Endothelial cell (in vitro differentiated cells): ENCODE measurements at regions not wholly inside any gene's neighbourhood (a gene's known extent, or its start where the extent isn't known, plus 50 kb on each side); places are given as distances from the start of the nearest gene placed in this dataset.
A peak's percentile ranks its signal among the peaks of the same experiment; 100 is the strongest.

Experiments
- DNase-seq: peaks from one replicate; pipeline ENCODE4 v3.0.0; 2021; ENCODE audit warnings: low spot score
- H3K27ac Mint-ChIP-seq: one replicate; pipeline ENCODE4 v1.8.0; 2021; ENCODE audit warnings: mixed read lengths, inconsistent platforms; ENCODE audit not compliant: unreplicated experiment
- H3K27me3 Mint-ChIP-seq: one replicate; pipeline ENCODE4 v1.8.0; 2021; ENCODE audit warnings: mild to moderate bottlenecking, moderate library complexity, mixed read lengths, inconsistent platforms; ENCODE audit not compliant: unreplicated experiment
- H3K36me3 Mint-ChIP-seq: one replicate; pipeline ENCODE4 v1.8.0; 2021; ENCODE audit warnings: mild to moderate bottlenecking, low read depth, mixed read lengths, inconsistent platforms; ENCODE audit not compliant: unreplicated experiment
- H3K4me1 Mint-ChIP-seq: one replicate; pipeline ENCODE4 v1.8.0; 2021; ENCODE audit warnings: mild to moderate bottlenecking, mixed read lengths, inconsistent platforms; ENCODE audit not compliant: unreplicated experiment
- H3K4me3 Mint-ChIP-seq: one replicate; pipeline ENCODE4 v1.8.0; 2021; ENCODE audit warnings: mild to moderate bottlenecking, mixed read lengths, inconsistent platforms; ENCODE audit not compliant: unreplicated experiment
- H3K9me3 Mint-ChIP-seq: one replicate; pipeline ENCODE4 v1.8.0; 2021; ENCODE audit warnings: mixed read lengths, inconsistent platforms; ENCODE audit not compliant: unreplicated experiment
- TF ChIP-seq, protein P1 (sequence below): fragments of 200-600 bp; sonication (generic); IDR thresholded peaks from one replicate; pipeline ENCODE4 v1.5.0; 2021; ENCODE audit warnings: antibody characterized with exemption; ENCODE audit not compliant: unreplicated experiment

GRCh38 chr1:209094384-209094783 is 489.1 kb upstream of the CAMK1G start:
- no peak for DNase-seq
- H3K9me3 Mint-ChIP-seq: no peaks in the 10 kb centered on the region
- H3K4me3 Mint-ChIP-seq: no peak overlapping the region
- H3K27me3 Mint-ChIP-seq: no peaks in the 10 kb centered on the region
- TF ChIP-seq, protein P1, sequence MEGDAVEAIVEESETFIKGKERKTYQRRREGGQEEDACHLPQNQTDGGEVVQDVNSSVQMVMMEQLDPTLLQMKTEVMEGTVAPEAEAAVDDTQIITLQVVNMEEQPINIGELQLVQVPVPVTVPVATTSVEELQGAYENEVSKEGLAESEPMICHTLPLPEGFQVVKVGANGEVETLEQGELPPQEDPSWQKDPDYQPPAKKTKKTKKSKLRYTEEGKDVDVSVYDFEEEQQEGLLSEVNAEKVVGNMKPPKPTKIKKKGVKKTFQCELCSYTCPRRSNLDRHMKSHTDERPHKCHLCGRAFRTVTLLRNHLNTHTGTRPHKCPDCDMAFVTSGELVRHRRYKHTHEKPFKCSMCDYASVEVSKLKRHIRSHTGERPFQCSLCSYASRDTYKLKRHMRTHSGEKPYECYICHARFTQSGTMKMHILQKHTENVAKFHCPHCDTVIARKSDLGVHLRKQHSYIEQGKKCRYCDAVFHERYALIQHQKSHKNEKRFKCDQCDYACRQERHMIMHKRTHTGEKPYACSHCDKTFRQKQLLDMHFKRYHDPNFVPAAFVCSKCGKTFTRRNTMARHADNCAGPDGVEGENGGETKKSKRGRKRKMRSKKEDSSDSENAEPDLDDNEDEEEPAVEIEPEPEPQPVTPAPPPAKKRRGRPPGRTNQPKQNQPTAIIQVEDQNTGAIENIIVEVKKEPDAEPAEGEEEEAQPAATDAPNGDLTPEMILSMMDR: peak; percentile 16
- no peaks in the 10 kb centered on the region for H3K4me1 Mint-ChIP-seq
- H3K36me3 Mint-ChIP-seq: no peaks in the 10 kb centered on the region
- H3K27ac Mint-ChIP-seq: no peak overlapping the region

DNA sequence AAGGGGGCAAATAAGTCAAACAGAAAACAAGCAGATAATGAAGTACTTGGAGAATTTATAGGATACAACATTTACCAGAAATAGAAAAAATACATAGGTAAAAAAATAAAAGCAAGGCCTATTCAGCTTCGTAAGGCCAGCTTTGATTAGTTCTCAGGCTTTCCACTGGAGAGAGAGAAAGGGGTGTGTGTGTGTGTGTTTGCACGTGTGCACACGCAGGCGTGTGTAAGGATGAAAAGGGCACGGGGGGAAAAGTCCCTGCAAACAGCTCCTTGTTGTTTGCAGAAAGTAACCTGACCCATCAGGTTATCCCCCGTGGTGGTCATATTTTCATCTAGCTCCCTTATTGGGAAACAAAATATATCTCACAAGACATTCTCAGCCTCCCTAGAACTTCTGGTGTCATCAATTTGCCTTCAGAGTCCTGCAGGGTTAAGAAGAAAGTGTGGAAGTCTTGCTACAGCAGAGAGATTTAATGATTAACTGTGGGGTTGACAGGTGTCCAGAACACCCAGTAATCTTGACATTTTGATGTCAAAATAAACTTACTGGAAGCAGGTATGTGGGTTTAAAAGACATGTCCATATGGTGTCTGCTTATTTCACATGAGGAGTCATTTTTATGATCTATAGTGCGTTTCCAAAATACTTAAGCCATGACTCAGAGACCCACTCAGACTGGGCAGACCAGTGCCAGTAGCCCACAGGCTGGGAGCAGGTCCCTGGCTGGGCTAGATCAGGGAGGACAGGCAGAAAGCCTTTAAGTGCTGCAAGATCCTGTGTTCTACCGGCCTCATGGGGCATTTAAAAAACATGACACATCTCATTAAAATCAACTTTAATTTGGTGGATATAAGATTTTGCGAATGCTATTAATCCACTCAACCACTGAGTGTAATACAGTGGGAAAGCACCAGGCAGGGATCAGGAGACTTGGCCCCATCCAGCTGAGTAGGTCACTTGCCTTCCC is 487.6 kb upstream of the CAMK1G start:
- no peak for DNase-seq
- Mint-ChIP-seq H3K4me1 (no peaks in the 10 kb centered on the region), H3K27me3 (no peaks in the 10 kb centered on the region), H3K4me3 (no peak overlapping the region), H3K36me3 (no peaks in the 10 kb centered on the region), H3K9me3 (no peaks in the 10 kb centered on the region), H3K27ac (no peak overlapping the region)
- TF ChIP-seq, protein P1: no peak

- Mint-ChIP-seq H3K4me3 (no peak overlapping the region), H3K4me1 (no peaks in the 10 kb centered on the region), H3K9me3 (no peaks in the 10 kb centered on the region), H3K27me3 (no peaks in the 10 kb centered on the region), H3K36me3 (no peaks in the 10 kb centered on the region), H3K27ac (no peak overlapping the region)
- TF ChIP-seq, protein P1: no peak
- DNase-seq: no peak
Observed at GRCh38 chr1:209100460-209100859, 483.1 kb upstream of the CAMK1G start.

DNA sequence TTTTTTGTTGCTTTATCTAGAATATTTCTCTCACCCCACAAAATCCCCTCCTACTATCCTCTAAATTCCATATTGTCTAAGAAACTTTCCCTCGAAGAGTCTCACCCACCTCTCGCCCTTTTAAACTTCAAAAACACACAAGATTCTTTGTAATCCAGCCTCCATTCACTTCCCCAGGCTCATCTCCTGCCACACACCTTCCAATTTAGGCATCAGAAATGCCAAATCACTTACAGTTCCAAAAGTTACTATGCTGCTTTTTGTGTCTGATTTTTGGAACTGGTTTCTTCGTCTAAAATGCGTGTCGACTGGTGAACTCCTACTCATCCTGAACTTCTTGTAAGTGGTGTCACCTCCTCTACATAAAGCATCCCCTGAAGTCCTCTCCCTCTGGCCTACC is 482.4 kb upstream of the CAMK1G start:
- Mint-ChIP-seq H3K36me3 (no peaks in the 10 kb centered on the region), H3K27me3 (no peaks in the 10 kb centered on the region), H3K4me1 (no peaks in the 10 kb centered on the region), H3K9me3 (no peaks in the 10 kb centered on the region), H3K27ac (no peak overlapping the region), H3K4me3 (no peak overlapping the region)
- no peak for DNase-seq
- TF ChIP-seq, protein P1: no peak

DNA sequence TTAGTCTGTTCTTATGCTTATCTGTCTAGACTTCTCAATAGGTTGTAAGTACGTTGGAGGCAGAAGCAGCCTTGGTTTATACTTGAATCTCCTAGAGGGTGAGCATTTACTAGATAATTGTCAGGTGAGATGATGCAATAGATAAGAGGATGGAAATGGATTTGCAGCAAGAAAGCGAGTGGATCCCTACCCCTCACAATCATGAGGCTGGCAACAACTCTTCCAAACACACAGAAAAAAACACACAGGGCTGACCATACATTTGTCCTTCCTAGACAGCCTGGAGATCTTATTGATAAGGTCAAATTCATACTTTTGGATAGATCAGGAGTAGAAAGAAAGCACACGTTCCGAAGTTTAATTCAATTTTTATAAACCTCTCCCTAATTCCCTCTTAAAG is 481.4 kb upstream of the CAMK1G start:
- no peaks in the 10 kb centered on the region for H3K36me3 Mint-ChIP-seq

More for the DNA sequence above, 481.4 kb upstream of the CAMK1G start:
- TF ChIP-seq, protein P1: no peak
- no peaks in the 10 kb centered on the region for H3K9me3 Mint-ChIP-seq
- H3K27me3 Mint-ChIP-seq: no peaks in the 10 kb centered on the region
- H3K27ac Mint-ChIP-seq: no peak overlapping the region
- H3K4me3 Mint-ChIP-seq: no peak overlapping the region
- H3K4me1 Mint-ChIP-seq: no peaks in the 10 kb centered on the region
- DNase-seq: no peak
